ENCODE measurements at regions not wholly inside any gene's neighbourhood (a gene's known extent, or its start where the extent isn't known, plus 50 kb on each side); places are given as distances from the start of the nearest gene placed in this dataset.

GRCh38 chr2:118720866-118721265 lies 126.6 kb downstream of the EN1 start:
- TF ChIP-seq, protein P1, sequence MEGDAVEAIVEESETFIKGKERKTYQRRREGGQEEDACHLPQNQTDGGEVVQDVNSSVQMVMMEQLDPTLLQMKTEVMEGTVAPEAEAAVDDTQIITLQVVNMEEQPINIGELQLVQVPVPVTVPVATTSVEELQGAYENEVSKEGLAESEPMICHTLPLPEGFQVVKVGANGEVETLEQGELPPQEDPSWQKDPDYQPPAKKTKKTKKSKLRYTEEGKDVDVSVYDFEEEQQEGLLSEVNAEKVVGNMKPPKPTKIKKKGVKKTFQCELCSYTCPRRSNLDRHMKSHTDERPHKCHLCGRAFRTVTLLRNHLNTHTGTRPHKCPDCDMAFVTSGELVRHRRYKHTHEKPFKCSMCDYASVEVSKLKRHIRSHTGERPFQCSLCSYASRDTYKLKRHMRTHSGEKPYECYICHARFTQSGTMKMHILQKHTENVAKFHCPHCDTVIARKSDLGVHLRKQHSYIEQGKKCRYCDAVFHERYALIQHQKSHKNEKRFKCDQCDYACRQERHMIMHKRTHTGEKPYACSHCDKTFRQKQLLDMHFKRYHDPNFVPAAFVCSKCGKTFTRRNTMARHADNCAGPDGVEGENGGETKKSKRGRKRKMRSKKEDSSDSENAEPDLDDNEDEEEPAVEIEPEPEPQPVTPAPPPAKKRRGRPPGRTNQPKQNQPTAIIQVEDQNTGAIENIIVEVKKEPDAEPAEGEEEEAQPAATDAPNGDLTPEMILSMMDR (IDR thresholded peaks at IDR 0.05; ENCODE audit: insufficient read depth, low read length, poor library complexity, severe bottlenecking): no peak
- TF ChIP-seq EZH2phosphoT487 (conservative IDR thresholded peaks at IDR 0.05; ENCODE audit: low read length): no peak

Measured in SU-DHL-6 (cell line).